ENCODE measurements at regions not wholly inside any gene's neighbourhood (a gene's known extent, or its start where the extent isn't known, plus 50 kb on each side); places are given as distances from the start of the nearest gene placed in this dataset.

DNA sequence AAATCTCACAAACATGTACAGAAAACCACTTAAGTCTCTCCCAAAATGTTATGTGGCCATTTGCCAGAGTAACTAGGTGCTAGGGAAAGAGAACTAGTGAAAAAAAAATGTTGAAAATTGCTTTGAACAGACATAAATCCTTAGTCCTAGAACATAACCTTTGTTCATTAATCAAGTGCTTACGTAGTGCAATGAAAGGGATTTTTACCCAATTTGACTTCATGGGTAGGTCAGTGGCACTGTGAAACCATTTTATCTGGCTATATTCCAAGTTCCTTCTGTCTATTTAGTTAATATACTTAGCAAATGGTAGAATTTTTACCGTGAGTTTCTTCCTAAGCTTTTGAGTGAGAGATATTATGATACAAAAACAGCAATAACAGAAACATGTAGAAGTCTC, 209.4 kb downstream of the DIPK2A start:
- TF ChIP-seq, protein P1, sequence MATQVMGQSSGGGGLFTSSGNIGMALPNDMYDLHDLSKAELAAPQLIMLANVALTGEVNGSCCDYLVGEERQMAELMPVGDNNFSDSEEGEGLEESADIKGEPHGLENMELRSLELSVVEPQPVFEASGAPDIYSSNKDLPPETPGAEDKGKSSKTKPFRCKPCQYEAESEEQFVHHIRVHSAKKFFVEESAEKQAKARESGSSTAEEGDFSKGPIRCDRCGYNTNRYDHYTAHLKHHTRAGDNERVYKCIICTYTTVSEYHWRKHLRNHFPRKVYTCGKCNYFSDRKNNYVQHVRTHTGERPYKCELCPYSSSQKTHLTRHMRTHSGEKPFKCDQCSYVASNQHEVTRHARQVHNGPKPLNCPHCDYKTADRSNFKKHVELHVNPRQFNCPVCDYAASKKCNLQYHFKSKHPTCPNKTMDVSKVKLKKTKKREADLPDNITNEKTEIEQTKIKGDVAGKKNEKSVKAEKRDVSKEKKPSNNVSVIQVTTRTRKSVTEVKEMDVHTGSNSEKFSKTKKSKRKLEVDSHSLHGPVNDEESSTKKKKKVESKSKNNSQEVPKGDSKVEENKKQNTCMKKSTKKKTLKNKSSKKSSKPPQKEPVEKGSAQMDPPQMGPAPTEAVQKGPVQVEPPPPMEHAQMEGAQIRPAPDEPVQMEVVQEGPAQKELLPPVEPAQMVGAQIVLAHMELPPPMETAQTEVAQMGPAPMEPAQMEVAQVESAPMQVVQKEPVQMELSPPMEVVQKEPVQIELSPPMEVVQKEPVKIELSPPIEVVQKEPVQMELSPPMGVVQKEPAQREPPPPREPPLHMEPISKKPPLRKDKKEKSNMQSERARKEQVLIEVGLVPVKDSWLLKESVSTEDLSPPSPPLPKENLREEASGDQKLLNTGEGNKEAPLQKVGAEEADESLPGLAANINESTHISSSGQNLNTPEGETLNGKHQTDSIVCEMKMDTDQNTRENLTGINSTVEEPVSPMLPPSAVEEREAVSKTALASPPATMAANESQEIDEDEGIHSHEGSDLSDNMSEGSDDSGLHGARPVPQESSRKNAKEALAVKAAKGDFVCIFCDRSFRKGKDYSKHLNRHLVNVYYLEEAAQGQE (IDR thresholded peaks at IDR 0.05; ENCODE audit: unreplicated experiment): no peak
- TF ChIP-seq, protein P2, sequence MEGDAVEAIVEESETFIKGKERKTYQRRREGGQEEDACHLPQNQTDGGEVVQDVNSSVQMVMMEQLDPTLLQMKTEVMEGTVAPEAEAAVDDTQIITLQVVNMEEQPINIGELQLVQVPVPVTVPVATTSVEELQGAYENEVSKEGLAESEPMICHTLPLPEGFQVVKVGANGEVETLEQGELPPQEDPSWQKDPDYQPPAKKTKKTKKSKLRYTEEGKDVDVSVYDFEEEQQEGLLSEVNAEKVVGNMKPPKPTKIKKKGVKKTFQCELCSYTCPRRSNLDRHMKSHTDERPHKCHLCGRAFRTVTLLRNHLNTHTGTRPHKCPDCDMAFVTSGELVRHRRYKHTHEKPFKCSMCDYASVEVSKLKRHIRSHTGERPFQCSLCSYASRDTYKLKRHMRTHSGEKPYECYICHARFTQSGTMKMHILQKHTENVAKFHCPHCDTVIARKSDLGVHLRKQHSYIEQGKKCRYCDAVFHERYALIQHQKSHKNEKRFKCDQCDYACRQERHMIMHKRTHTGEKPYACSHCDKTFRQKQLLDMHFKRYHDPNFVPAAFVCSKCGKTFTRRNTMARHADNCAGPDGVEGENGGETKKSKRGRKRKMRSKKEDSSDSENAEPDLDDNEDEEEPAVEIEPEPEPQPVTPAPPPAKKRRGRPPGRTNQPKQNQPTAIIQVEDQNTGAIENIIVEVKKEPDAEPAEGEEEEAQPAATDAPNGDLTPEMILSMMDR (conservative IDR thresholded peaks at IDR 0.05; ENCODE audit: low read depth in 2 of 2): no peak
- no peak for TF ChIP-seq EZH2phosphoT487 (IDR thresholded peaks at IDR 0.05; ENCODE audit: unreplicated experiment)
- TF ChIP-seq EZH2 (IDR thresholded peaks at IDR 0.05; ENCODE audit: low read depth, unreplicated experiment): no peak
- TF ChIP-seq POLR2AphosphoS5 (IDR thresholded peaks at IDR 0.05; ENCODE audit: low read depth): no peak
- TF ChIP-seq JUNB (IDR thresholded peaks at IDR 0.05; ENCODE audit: unreplicated experiment): no peak
